Calu3 (cell line): ENCODE measurements at regions not wholly inside any gene's neighbourhood (a gene's known extent, or its start where the extent isn't known, plus 50 kb on each side); places are given as distances from the start of the nearest gene placed in this dataset.

ENCODE experiments used
- BruUV-seq: library from RNA; stranded (reverse); fragments of 400-500 nt; replicated peaks from 2 replicates; lab custom pipeline; 2021; lab: Mats Ljungman, UMichigan
- CTCF ChIA-PET: fragments of 300-600 bp; sonication (Branson Sonifier 250); formaldehyde crosslinking; loops from one replicate; lab custom pipeline; 2022; ENCODE audit warnings: antibody characterized with exemption; lab: Charles Lee
- DNase-seq: peaks from one replicate; pipeline ENCODE4 v3.0.0; 2022
- H3K27ac Mint-ChIP-seq: one replicate; pipeline ENCODE4 v1.8.0; 2022; ENCODE audit warnings: mixed read lengths; ENCODE audit not compliant: unreplicated experiment
- H3K27me3 Mint-ChIP-seq: one replicate; pipeline ENCODE4 v1.8.0; 2022; ENCODE audit warnings: mixed read lengths; ENCODE audit not compliant: unreplicated experiment
- H3K36me3 Mint-ChIP-seq: one replicate; pipeline ENCODE4 v1.8.0; 2022; ENCODE audit warnings: mild to moderate bottlenecking, moderate library complexity, mixed read lengths; ENCODE audit not compliant: insufficient read depth, unreplicated experiment
- H3K4me1 Mint-ChIP-seq: one replicate; pipeline ENCODE4 v1.8.0; 2022; ENCODE audit warnings: mild to moderate bottlenecking, low read depth, mixed read lengths; ENCODE audit not compliant: unreplicated experiment
- H3K4me3 Mint-ChIP-seq: one replicate; pipeline ENCODE4 v1.8.0; 2022; ENCODE audit warnings: mild to moderate bottlenecking, low read depth, moderate library complexity, mixed read lengths; ENCODE audit not compliant: unreplicated experiment
- H3K9me3 Mint-ChIP-seq: one replicate; pipeline ENCODE4 v1.8.0; 2022; ENCODE audit warnings: low read depth, mixed read lengths; ENCODE audit not compliant: unreplicated experiment
- CTCF ChIP-seq: fragments of 200-600 bp; IDR thresholded peaks from one replicate; pipeline ENCODE4 v1.8.0; 2022; ENCODE audit warnings: antibody characterized with exemption; ENCODE audit not compliant: unreplicated experiment
- intact Hi-C: fragments of 100-400 bp; cut with micrococcal nuclease; formaldehyde crosslinking; loops from one replicate; pipeline ENCODE4 v1.10.0; 2022; ENCODE audit not compliant: unreplicated experiment

GRCh38 chr12:88782351-88782750, 202.1 kb upstream of the KITLG start:
- no peak for DNase-seq
- no TSS peak for BruUV-seq
- Mint-ChIP-seq H3K27ac (no peak overlapping the region), H3K4me3 (no peak overlapping the region), H3K4me1 (peaks cover 28% of the 10 kb centered on the region), H3K36me3 (no peaks in the 10 kb centered on the region), H3K9me3 (no peaks in the 10 kb centered on the region), H3K27me3 (no peaks in the 10 kb centered on the region)
- intact Hi-C loops, result no loop called here
- CTCF ChIA-PET, result no interaction called here
- TF ChIP-seq CTCF, result no peak

GRCh38 chr12:88781909-88782308, 201.6 kb upstream of the KITLG start:
- intact Hi-C loops, result no loop called here
- Mint-ChIP-seq H3K9me3 (no peaks in the 10 kb centered on the region), H3K27me3 (no peaks in the 10 kb centered on the region), H3K36me3 (no peaks in the 10 kb centered on the region), H3K27ac (no peak overlapping the region), H3K4me3 (no peak overlapping the region), H3K4me1 (peaks cover 28% of the 10 kb centered on the region)
- CTCF ChIA-PET, result interaction anchor here (0.9 kb wide), 1 partner anchor 1168 kb away, joined by 3 read pairs; no protein-coding TSS in a partner anchor
- no peak for TF ChIP-seq CTCF
- no TSS peak for BruUV-seq
- DNase-seq, result no peak

GRCh38 chr12:88778064-88778463, 197.8 kb upstream of the KITLG start:
- BruUV-seq, result no TSS peak
- Mint-ChIP-seq H3K27ac (no peak overlapping the region), H3K36me3 (no peaks in the 10 kb centered on the region), H3K4me3 (no peak overlapping the region), H3K27me3 (no peaks in the 10 kb centered on the region), H3K4me1 (peaks cover 24% of the 10 kb centered on the region), H3K9me3 (no peaks in the 10 kb centered on the region)
- TF ChIP-seq CTCF, result no peak
- DNase-seq, result no peak
- intact Hi-C loops, result no loop called here
- CTCF ChIA-PET, result no interaction called here

GRCh38 chr12:88775742-88776151, 195.5 kb upstream of the KITLG start:
- H3K36me3 Mint-ChIP-seq, result no peaks in the 10 kb centered on the region
- H3K4me1 Mint-ChIP-seq, result peaks cover 15% of the 10 kb centered on the region
- H3K27me3 Mint-ChIP-seq, result no peaks in the 10 kb centered on the region
- CTCF ChIA-PET, result no interaction called here
- H3K4me3 Mint-ChIP-seq, result no peak overlapping the region
- DNase-seq, result peak; percentile 33
- peaks cover 3% of the 10 kb centered on the region for H3K9me3 Mint-ChIP-seq
- intact Hi-C loops, result no loop called here
- peak overlapping the region; percentile 35 for H3K27ac Mint-ChIP-seq
- no TSS peak for BruUV-seq
- TF ChIP-seq CTCF, result no peak
